ENCODE measurements at regions not wholly inside any gene's neighbourhood (a gene's known extent, or its start where the extent isn't known, plus 50 kb on each side); places are given as distances from the start of the nearest gene placed in this dataset.

GRCh38 chr17:63124536-63124935 lies 158.5 kb downstream of the TANC2 start:
- TF ChIP-seq CTCF (IDR thresholded peaks at IDR 0.05) (no peak), RFX5 (IDR thresholded peaks at IDR 0.05) (no peak), TP53 (CRISPR knock-in tag; IDR thresholded peaks at IDR 0.05) (no peak), MAFK (IDR thresholded peaks at IDR 0.05; ENCODE audit: partially characterized antibody) (no peak), CEBPB (IDR thresholded peaks at IDR 0.05) (no peak), POLR2A (IDR thresholded peaks at IDR 0.05; ENCODE audit: low read length) (no peak), KDM5A (IDR thresholded peaks at IDR 0.05) (no peak), EP300 (IDR thresholded peaks at IDR 0.05) (no peak), RAD21 (conservative IDR thresholded peaks at IDR 0.05 in 1 of 2, IDR thresholded peaks at IDR 0.05 in 1 of 2) (no peak), POLR2AphosphoS2 (conservative IDR thresholded peaks at IDR 0.05; ENCODE audit: low read length) (no peak), FOSL2 (IDR thresholded peaks at IDR 0.05) (no peak), FOSL2 (CRISPR knock-in tag; IDR thresholded peaks at IDR 0.05) (no peak), MAZ (IDR thresholded peaks at IDR 0.05; ENCODE audit: borderline replicate concordance, low read depth, low read length) (no peak), HDAC2 (IDR thresholded peaks at IDR 0.05) (no peak), NR3C1 (IDR thresholded peaks at IDR 0.05) (no peak)

All from A549 (cell line).